Muscle of leg (tissue), 3 donors: ENCODE measurements at regions not wholly inside any gene's neighbourhood (a gene's known extent, or its start where the extent isn't known, plus 50 kb on each side); places are given as distances from the start of the nearest gene placed in this dataset.

Experiments
- DNase-seq: peaks from one replicate; pipeline ENCODE4 v3.0.0; 2013
- H3K27ac ChIP-seq: one replicate; pipeline ENCODE4 v1.5.1; 2013; ENCODE audit warnings: mild to moderate bottlenecking, low read length, control low read depth
- H3K27me3 ChIP-seq: one replicate; pipeline ENCODE4 v1.6.1; 2013; ENCODE audit warnings: low read length; ENCODE audit not compliant: control insufficient read depth, insufficient read depth
- H3K36me3 ChIP-seq: one replicate; pipeline ENCODE4 v1.6.1; 2013; ENCODE audit warnings: low read length; ENCODE audit not compliant: control insufficient read depth, insufficient read depth
- H3K4me1 ChIP-seq: one replicate; pipeline ENCODE4 v1.6.1; 2013; ENCODE audit warnings: low read length; ENCODE audit not compliant: control insufficient read depth, insufficient read depth
- H3K4me3 ChIP-seq: one replicate; pipeline ENCODE4 v1.5.1; 2013; ENCODE audit warnings: low read length, control low read depth
- H3K9me3 ChIP-seq: replicated peaks from 2 replicates; pipeline ENCODE4 v1.6.1; 2013; ENCODE audit warnings: low read depth, low read length; ENCODE audit not compliant: control insufficient read depth
- WGBS: methylation state at CpG from one replicate; pipeline ENCODE4 v1.1.5; 2013; ENCODE audit warnings: missing lambda C conversion rate; ENCODE audit not compliant: insufficient coverage; 5-methylcytosine and 5-hydroxymethylcytosine counted together

GRCh38 chr3:64888840-64889392 is 201.1 kb upstream of the ADAMTS9 start:
- Histone ChIP-seq H3K4me1 (peaks cover 22% of the 10 kb centered on the region), H3K36me3 (no peaks in the 10 kb centered on the region), H3K9me3 (no peaks in the 10 kb centered on the region), H3K4me3 (no peak overlapping the region), H3K27me3 (no peaks in the 10 kb centered on the region), H3K27ac (peak overlapping the region; percentile 87)
- peak; percentile 43 for DNase-seq
- WGBS: 44% methylated on average over 1 of the region's 3 CpGs

- DNase-seq: no peak
- no CpG with 5 or more reads among the region's 1 CpG for WGBS
- H3K27ac ChIP-seq: no peak overlapping the region
- no peak overlapping the region for H3K4me3 ChIP-seq
- no peaks in the 10 kb centered on the region for H3K9me3 ChIP-seq
- peaks cover 24% of the 10 kb centered on the region for H3K4me1 ChIP-seq
- no peaks in the 10 kb centered on the region for H3K27me3 ChIP-seq
- no peaks in the 10 kb centered on the region for H3K36me3 ChIP-seq
Measured at GRCh38 chr3:64888165-64888564, 200.4 kb upstream of the ADAMTS9 start.

GRCh38 chr3:64885055-64885454 is 197.3 kb upstream of the ADAMTS9 start:
- Histone ChIP-seq H3K36me3 (no peaks in the 10 kb centered on the region), H3K4me3 (no peak overlapping the region), H3K27me3 (no peaks in the 10 kb centered on the region), H3K9me3 (no peaks in the 10 kb centered on the region), H3K4me1 (peaks cover 17% of the 10 kb centered on the region), H3K27ac (peak overlapping the region; percentile 48)
- peak; percentile 46 for DNase-seq
- WGBS: no CpG with 5 or more reads among the region's 3 CpGs

GRCh38 chr3:64884536-64884935 is 196.7 kb upstream of the ADAMTS9 start:
- H3K9me3 ChIP-seq: no peaks in the 10 kb centered on the region
- H3K4me1 ChIP-seq: peaks cover 14% of the 10 kb centered on the region
- H3K27ac ChIP-seq: peak overlapping the region; percentile 48
- peak; percentile 93 for DNase-seq
- no peaks in the 10 kb centered on the region for H3K36me3 ChIP-seq
- no peak overlapping the region for H3K4me3 ChIP-seq
- no CpG with 5 or more reads among the region's 3 CpGs for whole genome bisulfite sequencing
- H3K27me3 ChIP-seq: no peaks in the 10 kb centered on the region

GRCh38 chr3:64880916-64881315 is 193.1 kb upstream of the ADAMTS9 start:
- Histone ChIP-seq H3K36me3 (no peaks in the 10 kb centered on the region), H3K4me1 (peaks cover 7% of the 10 kb centered on the region)

GRCh38 chr3:64878362-64878761 is 190.6 kb upstream of the ADAMTS9 start:
- no peaks in the 10 kb centered on the region for H3K9me3 ChIP-seq
- no peaks in the 10 kb centered on the region for H3K36me3 ChIP-seq
- no peak overlapping the region for H3K4me3 ChIP-seq
- no peaks in the 10 kb centered on the region for H3K4me1 ChIP-seq
- WGBS: no CpG with 5 or more reads among the region's 2 CpGs
- H3K27ac ChIP-seq: no peak overlapping the region
- DNase-seq: no peak
- H3K27me3 ChIP-seq: no peaks in the 10 kb centered on the region

More at GRCh38 chr3:64880916-64881315, 193.1 kb upstream of the ADAMTS9 start:
- Histone ChIP-seq H3K9me3 (no peaks in the 10 kb centered on the region), H3K27ac (no peak overlapping the region), H3K27me3 (no peaks in the 10 kb centered on the region), H3K4me3 (no peak overlapping the region)
- no peak for DNase-seq

- Histone ChIP-seq H3K27me3 (no peaks in the 10 kb centered on the region), H3K4me3 (no peak overlapping the region), H3K4me1 (peaks cover 13% of the 10 kb centered on the region), H3K27ac (no peak overlapping the region), H3K36me3 (no peaks in the 10 kb centered on the region), H3K9me3 (peaks cover 6% of the 10 kb centered on the region)
- DNase-seq: no peak
- no CpG with 5 or more reads among the region's 1 CpG for WGBS
Measured at GRCh38 chr3:64873400-64873799, 185.6 kb upstream of the ADAMTS9 start.

- no peaks in the 10 kb centered on the region for H3K36me3 ChIP-seq
- H3K27me3 ChIP-seq: no peaks in the 10 kb centered on the region
- H3K4me1 ChIP-seq: peaks cover 17% of the 10 kb centered on the region
- peaks cover 6% of the 10 kb centered on the region for H3K9me3 ChIP-seq
- no peak for DNase-seq
- no peak overlapping the region for H3K4me3 ChIP-seq
- peak overlapping the region; percentile 13 for H3K27ac ChIP-seq
Measured at GRCh38 chr3:64872345-64872744, 184.5 kb upstream of the ADAMTS9 start.

GRCh38 chr3:64871834-64872249 is 184.0 kb upstream of the ADAMTS9 start:
- peak; percentile 65 for DNase-seq

GRCh38 chr3:64870876-64871646 is 183.3 kb upstream of the ADAMTS9 start:
- Histone ChIP-seq H3K4me1 (peaks cover 20% of the 10 kb centered on the region), H3K9me3 (peaks cover 6% of the 10 kb centered on the region), H3K27me3 (no peaks in the 10 kb centered on the region), H3K36me3 (no peaks in the 10 kb centered on the region), H3K4me3 (no peak overlapping the region), H3K27ac (peak overlapping the region; percentile 4)
- no peak for DNase-seq
- WGBS: no CpG with 5 or more reads among the region's 4 CpGs

More at GRCh38 chr3:64871834-64872249, 184.0 kb upstream of the ADAMTS9 start:
- no CpG with 5 or more reads among the region's 2 CpGs for WGBS
- H3K27ac ChIP-seq: peak overlapping the region; percentile 4
- H3K4me1 ChIP-seq: peaks cover 20% of the 10 kb centered on the region
- H3K36me3 ChIP-seq: no peaks in the 10 kb centered on the region
- peaks cover 6% of the 10 kb centered on the region for H3K9me3 ChIP-seq
- no peak overlapping the region for H3K4me3 ChIP-seq
- no peaks in the 10 kb centered on the region for H3K27me3 ChIP-seq
